ENCODE measurements at regions not wholly inside any gene's neighbourhood (a gene's known extent, or its start where the extent isn't known, plus 50 kb on each side); places are given as distances from the start of the nearest gene placed in this dataset.

DNA sequence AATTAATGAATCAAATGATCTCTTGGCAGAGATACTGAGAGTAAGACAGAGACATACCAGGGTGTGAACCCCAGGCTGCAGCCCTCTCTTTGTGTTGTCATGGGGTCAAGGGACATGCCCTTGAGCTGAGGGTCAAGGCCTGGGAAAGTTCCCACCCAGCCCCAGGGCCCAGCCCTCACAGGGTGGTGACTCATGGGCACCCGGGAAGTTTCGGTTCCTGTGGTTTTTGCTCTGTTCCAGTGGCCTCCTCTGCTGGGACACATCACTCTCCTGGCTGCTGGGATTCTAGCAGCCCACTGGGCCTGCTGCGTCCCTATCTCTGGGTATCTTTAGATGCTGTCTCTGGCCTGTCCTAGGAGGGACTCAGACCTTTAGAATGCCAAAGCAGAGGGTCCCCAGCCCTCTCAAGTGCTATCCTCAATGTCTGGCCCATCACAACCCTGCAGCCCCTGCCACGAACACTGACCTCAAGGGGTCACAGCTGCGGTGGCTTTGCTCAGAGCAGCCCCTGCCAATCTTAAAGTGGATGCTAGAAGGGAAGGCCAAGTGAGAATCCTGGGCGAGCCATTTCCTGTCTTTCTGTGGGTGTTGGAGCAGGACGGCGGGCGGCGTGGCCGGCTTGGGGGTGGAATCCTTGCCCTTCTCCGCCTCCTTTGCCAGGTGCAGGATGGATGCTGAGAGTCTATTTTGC is 148.4 kb upstream of the TLE3 start:
- TF ChIP-seq POLR2A (IDR thresholded peaks at IDR 0.05), result no peak
- TF ChIP-seq, protein P1, sequence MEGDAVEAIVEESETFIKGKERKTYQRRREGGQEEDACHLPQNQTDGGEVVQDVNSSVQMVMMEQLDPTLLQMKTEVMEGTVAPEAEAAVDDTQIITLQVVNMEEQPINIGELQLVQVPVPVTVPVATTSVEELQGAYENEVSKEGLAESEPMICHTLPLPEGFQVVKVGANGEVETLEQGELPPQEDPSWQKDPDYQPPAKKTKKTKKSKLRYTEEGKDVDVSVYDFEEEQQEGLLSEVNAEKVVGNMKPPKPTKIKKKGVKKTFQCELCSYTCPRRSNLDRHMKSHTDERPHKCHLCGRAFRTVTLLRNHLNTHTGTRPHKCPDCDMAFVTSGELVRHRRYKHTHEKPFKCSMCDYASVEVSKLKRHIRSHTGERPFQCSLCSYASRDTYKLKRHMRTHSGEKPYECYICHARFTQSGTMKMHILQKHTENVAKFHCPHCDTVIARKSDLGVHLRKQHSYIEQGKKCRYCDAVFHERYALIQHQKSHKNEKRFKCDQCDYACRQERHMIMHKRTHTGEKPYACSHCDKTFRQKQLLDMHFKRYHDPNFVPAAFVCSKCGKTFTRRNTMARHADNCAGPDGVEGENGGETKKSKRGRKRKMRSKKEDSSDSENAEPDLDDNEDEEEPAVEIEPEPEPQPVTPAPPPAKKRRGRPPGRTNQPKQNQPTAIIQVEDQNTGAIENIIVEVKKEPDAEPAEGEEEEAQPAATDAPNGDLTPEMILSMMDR (IDR thresholded peaks at IDR 0.05), result no peak
- DNase-seq, result peak in 1 of 3 donors; percentile 63
- no peak overlapping the region for H3K4me3 ChIP-seq

DNA sequence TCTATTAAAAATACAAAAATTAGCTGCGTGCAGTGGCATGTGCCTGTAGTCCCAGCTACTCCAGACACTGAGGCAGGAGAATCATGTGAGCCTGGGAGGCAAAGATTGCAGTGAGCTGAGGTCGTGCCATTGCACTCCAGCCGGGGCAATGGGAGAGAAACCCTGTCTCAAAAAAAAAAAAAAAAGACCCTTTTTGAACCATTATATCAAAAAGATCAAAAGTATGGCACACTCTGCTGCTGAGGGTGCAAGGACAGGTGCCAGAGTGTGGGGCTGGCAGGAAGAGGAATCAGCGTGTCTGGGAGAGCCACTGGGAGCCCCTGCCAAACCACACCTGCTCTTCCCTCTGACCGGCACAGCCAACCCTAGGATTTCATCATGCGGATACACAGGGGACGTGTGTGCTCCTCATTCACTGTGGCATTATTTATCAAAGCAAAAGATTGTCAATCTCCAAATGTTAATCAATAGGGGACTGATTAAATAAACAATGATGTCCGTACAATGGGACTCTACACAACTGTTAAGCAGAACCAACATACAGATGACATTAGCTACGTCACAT is 147.3 kb upstream of the TLE3 start:
- Histone ChIP-seq H3K9me3 (no peaks in the 10 kb centered on the region), H3K27ac (no peak overlapping the region), H3K4me1 (peaks cover 0 to 16% (median 11%) of the 10 kb centered on the region in 4 donors), H3K36me3 (no peaks in the 10 kb centered on the region), H3K4me3 (no peak overlapping the region), H3K27me3 (no peaks in the 10 kb centered on the region)
- peak in 1 of 3 donors; percentile 27 for DNase-seq
- no peak for TF ChIP-seq POLR2A (IDR thresholded peaks at IDR 0.05)
- TF ChIP-seq, protein P1 (IDR thresholded peaks at IDR 0.05), result no peak

More for the DNA sequence above, 148.4 kb upstream of the TLE3 start:
- Histone ChIP-seq H3K27ac (peak overlapping the region in 1 of 4 donors; percentile 14), H3K36me3 (no peaks in the 10 kb centered on the region), H3K27me3 (no peaks in the 10 kb centered on the region), H3K4me1 (peaks cover 0 to 16% (median 11%) of the 10 kb centered on the region in 4 donors), H3K9me3 (no peaks in the 10 kb centered on the region)

DNA sequence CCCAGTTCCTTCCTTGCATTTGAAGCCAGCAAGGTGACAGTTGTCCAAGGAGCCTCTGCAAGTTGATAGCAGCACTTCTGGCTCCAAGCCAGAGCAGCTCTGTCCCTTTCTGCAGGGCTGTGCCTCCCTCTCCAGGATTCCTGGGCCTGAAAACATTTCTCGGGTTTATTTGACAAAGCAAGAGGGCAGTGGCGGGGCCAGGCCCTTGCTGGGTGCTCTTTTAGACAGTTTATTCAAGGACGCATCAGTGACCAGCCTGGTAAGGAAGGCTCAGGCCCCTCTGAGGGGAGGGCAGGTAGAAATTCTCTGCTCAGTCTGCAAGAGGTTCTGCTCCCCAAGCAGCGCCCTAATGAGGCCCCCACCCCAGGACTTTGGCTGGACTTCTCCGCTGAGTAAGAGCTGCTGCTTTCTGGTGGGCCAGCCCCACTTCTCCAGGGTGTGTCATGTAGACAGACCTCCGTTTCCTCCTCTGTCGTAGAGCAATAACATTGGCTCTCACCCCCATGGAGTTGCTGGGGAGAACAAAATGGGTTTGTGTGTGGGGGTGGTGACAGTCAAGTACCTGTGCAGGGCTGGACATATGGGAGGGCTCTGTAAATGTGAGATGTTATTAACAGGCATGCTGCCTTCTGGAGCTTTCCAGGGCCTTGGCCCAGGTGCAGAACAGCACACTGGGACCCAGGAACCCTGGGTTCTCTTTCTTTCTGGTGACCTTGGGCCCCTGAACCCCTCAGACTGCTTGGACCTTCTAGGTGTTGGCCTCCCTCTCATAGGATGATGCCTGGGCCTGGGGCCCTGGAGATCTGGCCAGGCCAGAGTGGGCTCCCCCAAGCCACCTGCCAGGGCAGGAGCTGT is 146.2 kb upstream of the TLE3 start:
- TF ChIP-seq, protein P1 (IDR thresholded peaks at IDR 0.05), result no peak
- no peak for TF ChIP-seq POLR2A (IDR thresholded peaks at IDR 0.05)
- peaks cover 0 to 16% (median 11%) of the 10 kb centered on the region in 4 donors for H3K4me1 ChIP-seq
- H3K36me3 ChIP-seq, result no peaks in the 10 kb centered on the region
- no peaks in the 10 kb centered on the region for H3K9me3 ChIP-seq
- H3K27me3 ChIP-seq, result no peaks in the 10 kb centered on the region
- H3K27ac ChIP-seq, result no peak overlapping the region
- peak in 1 of 3 donors; percentile 45 for DNase-seq
- H3K4me3 ChIP-seq, result no peak overlapping the region

DNA sequence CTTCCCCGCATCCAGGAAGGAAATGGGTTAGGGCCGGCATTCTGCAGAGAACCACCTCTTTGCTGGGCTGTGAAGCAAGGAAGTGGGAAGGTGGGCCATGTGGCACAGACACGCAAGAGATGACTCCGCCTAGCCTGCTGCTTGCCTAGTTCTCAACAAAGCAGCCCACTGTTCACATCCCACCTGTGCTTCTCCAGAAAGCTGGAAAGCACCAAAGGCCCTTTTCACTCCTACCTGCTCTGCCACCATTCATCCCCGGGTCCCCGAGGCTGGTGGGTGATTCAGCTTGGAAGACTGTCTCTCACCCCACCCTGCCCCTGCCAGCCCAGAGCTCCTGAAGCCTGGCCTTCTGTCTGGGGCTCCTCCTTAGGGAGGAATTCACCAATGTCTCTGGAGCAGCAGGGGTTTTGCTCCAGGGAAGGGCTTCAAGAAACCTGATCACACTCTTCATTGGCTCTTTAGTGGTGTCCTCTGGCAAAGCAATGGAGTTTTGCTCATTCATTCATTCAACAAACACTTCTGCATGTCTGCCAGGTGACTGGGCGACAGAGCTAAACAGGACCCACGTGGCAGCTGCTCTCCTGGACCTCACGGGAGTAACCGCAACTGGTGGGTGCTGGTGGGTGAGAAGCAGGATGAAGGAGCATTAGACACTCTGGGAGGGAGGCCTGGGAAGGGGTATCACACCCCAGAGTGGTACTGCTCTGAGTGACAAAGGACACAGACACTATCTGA is 145.4 kb upstream of the TLE3 start:
- Histone ChIP-seq H3K4me3 (no peak overlapping the region), H3K9me3 (no peaks in the 10 kb centered on the region), H3K36me3 (no peaks in the 10 kb centered on the region), H3K27ac (no peak overlapping the region), H3K4me1 (peaks cover 0 to 15% (median 8%) of the 10 kb centered on the region in 4 donors), H3K27me3 (no peaks in the 10 kb centered on the region)
- DNase-seq, result peak in 1 of 3 donors; percentile 42
- TF ChIP-seq, protein P1 (IDR thresholded peaks at IDR 0.05), result no peak
- no peak for TF ChIP-seq POLR2A (IDR thresholded peaks at IDR 0.05)
